HCT116 (cell line): ENCODE measurements at regions not wholly inside any gene's neighbourhood (a gene's known extent, or its start where the extent isn't known, plus 50 kb on each side); places are given as distances from the start of the nearest gene placed in this dataset.

Experiments
- ATAC-seq: fragments of 200-7000 bp; cut with Tn5 transposase; 2 replicates; pipeline ENCODE4 v1.9.1; 2020; ENCODE audit warnings: mild to moderate bottlenecking, moderate library complexity
- BruUV-seq: library from RNA; stranded (reverse); fragments of 400-500 nt; replicated peaks from 2 replicates; lab custom pipeline; 2021; lab: Mats Ljungman, UMichigan
- CTCF ChIA-PET: fragments of 300-600 bp; sonication (Branson Sonifier 250); formaldehyde crosslinking; loops from one replicate; lab custom pipeline; 2021; ENCODE audit warnings: antibody characterized with exemption; lab: Charles Lee
- POLR2A ChIA-PET: fragments of 300-600, 350-600 bp; sonication (Branson Sonifier 250); formaldehyde crosslinking; loops from one replicate; lab custom pipeline; 2021; ENCODE audit warnings: antibody characterized with exemption; lab: Charles Lee
- RAD21 ChIA-PET, 2 experiments: fragments of 300-600 bp; sonication (Branson Sonifier 250); formaldehyde crosslinking; loops; one replicate each; lab custom pipeline; 2023; ENCODE audit warnings: low total read pairs in 2 of 2; ENCODE audit not compliant: uncharacterized antibody in 2 of 2, unreplicated experiment in 2 of 2, low non-redundant PET in 1 of 2; lab: Charles Lee
- DNase-seq: peaks from one replicate; pipeline ENCODE4 v3.0.0-alpha.2; 2010; ENCODE audit warnings: low read depth, low spot score
- H2AFZ ChIP-seq: fragments of 200-600 bp; shearing (Covaris generic), sonication (generic); 2 replicates; pipeline ENCODE4 v1.6.1; 2017; ENCODE audit warnings: low read depth, mixed run types, mixed read lengths, antibody characterized with exemption, low read length; ENCODE audit not compliant: poor library complexity, severe bottlenecking
- H3K27ac ChIP-seq: 2 replicates; pipeline ENCODE4 v1.5.1; 2012; ENCODE audit warnings: low read depth, low read length
- H3K27me3 ChIP-seq: fragments of 200-600 bp; sonication (generic); 2 replicates; pipeline ENCODE4 v1.6.1; 2016; ENCODE audit warnings: mixed run types, low read length, mixed read lengths; ENCODE audit not compliant: insufficient read depth
- H3K36me3 ChIP-seq, 2 experiments: fragments of 200-500 bp in 1 of 2; fragments of 200-600 bp in 1 of 2; sonication (Bioruptor generic) in 1 of 2; sonication (generic) in 1 of 2; 2 replicates each; pipeline versions ENCODE4 v1.5.1 to v1.6.1; 2014 to 2016; ENCODE audit warnings: low read length in 2 of 2, inconsistent platforms in 1 of 2, mixed read lengths in 1 of 2, mixed run types in 1 of 2; ENCODE audit not compliant: insufficient read depth in 2 of 2, control insufficient read depth in 1 of 2
- H3K4me1 ChIP-seq, 2 experiments: fragments of 200-600 bp in 1 of 2; sonication (generic) in 1 of 2; 2 replicates each; pipeline versions ENCODE4 v1.5.1 to v1.6.1; 2012 to 2017; ENCODE audit warnings: low read length in 2 of 2, inconsistent platforms in 1 of 2, mild to moderate bottlenecking in 1 of 2, mixed read lengths in 1 of 2, mixed run types in 1 of 2, moderate library complexity in 1 of 2; ENCODE audit not compliant: insufficient read depth in 2 of 2, control insufficient read depth in 1 of 2
- H3K4me2 ChIP-seq: fragments of 200-600 bp; sonication (generic); 2 replicates; pipeline ENCODE4 v1.6.1; 2017; ENCODE audit warnings: mixed run types, low read length, mixed read lengths
- H3K4me3 ChIP-seq, 2 experiments: fragments of 200-600 bp in 1 of 2; sonication (generic) in 1 of 2; replicated peaks in 1 of 2; 2 replicates each; pipeline ENCODE4 v1.5.1; 2011 to 2016; ENCODE audit warnings: low read length in 2 of 2, control low read depth in 1 of 2, low read depth in 1 of 2, mild to moderate bottlenecking in 1 of 2, mixed read lengths in 1 of 2, mixed run types in 1 of 2
- H3K79me2 ChIP-seq: fragments of 200-600 bp; sonication (generic); 2 replicates; pipeline ENCODE4 v1.6.1; 2017; ENCODE audit warnings: mild to moderate bottlenecking, mixed run types, low read length, moderate library complexity, mixed read lengths; ENCODE audit not compliant: insufficient read depth
- H3K9ac ChIP-seq: fragments of 200-600 bp; sonication (generic); 2 replicates; pipeline ENCODE4 v1.6.1; 2016; ENCODE audit warnings: low read length, mixed read lengths
- H3K9me2 ChIP-seq: fragments of 200-600 bp; sonication (generic), shearing (Covaris generic); 2 replicates; pipeline ENCODE4 v1.6.1; 2017; ENCODE audit warnings: mixed run types, mild to moderate bottlenecking, moderate library complexity; ENCODE audit not compliant: insufficient read depth
- H3K9me3 ChIP-seq, 2 experiments: fragments of 200-500 bp in 1 of 2; fragments of 200-600 bp in 1 of 2; sonication (Bioruptor generic) in 1 of 2; sonication (generic) in 1 of 2; 2 replicates each; pipeline ENCODE4 v1.6.1; 2014 to 2017; ENCODE audit warnings: low read length in 2 of 2, mixed read lengths in 2 of 2, inconsistent platforms in 1 of 2, low read depth in 1 of 2, mild to moderate bottlenecking in 1 of 2, mixed run types in 1 of 2, moderate library complexity in 1 of 2; ENCODE audit not compliant: control insufficient read depth in 1 of 2, insufficient read depth in 1 of 2
- H4K20me1 ChIP-seq: fragments of 200-600 bp; sonication (generic), shearing (Covaris generic); 2 replicates; pipeline ENCODE4 v1.6.1; 2017; ENCODE audit warnings: mixed run types, mild to moderate bottlenecking, moderate library complexity; ENCODE audit not compliant: insufficient read depth
- CTCF ChIP-seq, 3 experiments: fragments of 200-600 bp in 1 of 3; sonication (generic) in 1 of 3; IDR thresholded peaks in 2 of 3; conservative IDR thresholded peaks in 1 of 3; 2 replicates each; pipeline ENCODE4 v1.5.1; 2012 to 2017; ENCODE audit warnings: low read depth in 2 of 3, low read length in 2 of 3, antibody characterized with exemption in 1 of 3, borderline replicate concordance in 1 of 3, control low read depth in 1 of 3, mild to moderate bottlenecking in 1 of 3, mixed read lengths in 1 of 3, mixed run types in 1 of 3, moderate library complexity in 1 of 3; ENCODE audit not compliant: insufficient read depth in 1 of 3
- EZH2phosphoT487 ChIP-seq: fragments of 200-600 bp; IDR thresholded peaks from 2 replicates; pipeline ENCODE4 v1.6.1; 2018; ENCODE audit warnings: antibody characterized with exemption, borderline replicate concordance
- REST ChIP-seq: IDR thresholded peaks from 2 replicates; pipeline ENCODE4 v1.6.1; 2012; ENCODE audit warnings: low read depth
- SIN3A ChIP-seq: IDR thresholded peaks from 2 replicates; pipeline ENCODE4 v1.6.1; 2012; ENCODE audit warnings: low read depth
- SP1 ChIP-seq: IDR thresholded peaks from 2 replicates; pipeline ENCODE4 v1.6.1; 2012; ENCODE audit warnings: low read depth
- SRF ChIP-seq: IDR thresholded peaks from 2 replicates; pipeline ENCODE4 v1.6.1; 2012; ENCODE audit warnings: low read depth
- intact Hi-C: fragments of 100-400 bp; cut with micrococcal nuclease; formaldehyde crosslinking; loops from 2 replicates; pipeline ENCODE4 v1.10.0; 2022

GRCh38 chr4:112888622-112889021 is 160.8 kb upstream of the ANK2 start:
- Histone ChIP-seq H3K9me3 (no peaks in the 10 kb centered on the region), H3K27me3 (no peaks in the 10 kb centered on the region), H3K4me1 (no peaks in the 10 kb centered on the region), H3K9ac (no peak overlapping the region), H3K4me3 (no peak overlapping the region), H3K4me2 (no peak overlapping the region), H4K20me1 (no peaks in the 10 kb centered on the region), H2AFZ (no peak overlapping the region), H3K9me2 (no peaks in the 10 kb centered on the region), H3K79me2 (no peaks in the 10 kb centered on the region), H3K36me3 (no peaks in the 10 kb centered on the region), H3K27ac (no peak overlapping the region)
- intact Hi-C loops = no loop called here
- ChIA-PET RAD21 (no interaction called here), POLR2A (no interaction called here), CTCF (no interaction called here)
- no TSS peak for BruUV-seq
- no peak for DNase-seq
- no peak for ATAC-seq
- TF ChIP-seq SRF (no peak), SP1 (no peak), REST (no peak), EZH2phosphoT487 (no peak), CTCF (IDR thresholded peaks at IDR 0.05 in 2 of 3, conservative IDR thresholded peaks at IDR 0.05 in 1 of 3; ENCODE audit: borderline replicate concordance in 1 of 3, insufficient read depth in 1 of 3, low read depth in 2 of 3, low read length in 2 of 3) (no peak), SIN3A (no peak)
